Ishikawa (cell line): ENCODE measurements at regions not wholly inside any gene's neighbourhood (a gene's known extent, or its start where the extent isn't known, plus 50 kb on each side); places are given as distances from the start of the nearest gene placed in this dataset.

ENCODE experiments used
- CEBPB ChIP-seq: IDR thresholded peaks from 2 replicates; pipeline ENCODE4 v1.6.1; 2012
- CREB1 ChIP-seq: IDR thresholded peaks from 2 replicates; pipeline ENCODE4 v1.6.1; 2012; ENCODE audit warnings: low read depth
- EGR1 ChIP-seq: IDR thresholded peaks from 2 replicates; pipeline ENCODE4 v1.6.1; 2012
- EP300 ChIP-seq: IDR thresholded peaks from 2 replicates; pipeline ENCODE4 v1.6.1; 2012; ENCODE audit warnings: borderline replicate concordance
- FOXM1 ChIP-seq: IDR thresholded peaks from 2 replicates; pipeline ENCODE4 v1.6.1; 2012; ENCODE audit warnings: low read depth, borderline replicate concordance
- MAX ChIP-seq: IDR thresholded peaks from 2 replicates; pipeline ENCODE4 v1.6.1; 2012
- NFIC ChIP-seq: IDR thresholded peaks from 2 replicates; pipeline ENCODE4 v1.6.1; 2012
- RAD21 ChIP-seq: IDR thresholded peaks from 2 replicates; pipeline ENCODE4 v1.6.1; 2012; ENCODE audit warnings: low read depth
- REST ChIP-seq: IDR thresholded peaks from 2 replicates; pipeline ENCODE4 v1.6.1; 2012; ENCODE audit warnings: low read depth, mild to moderate bottlenecking
- TAF1 ChIP-seq: IDR thresholded peaks from 2 replicates; pipeline ENCODE4 v1.6.1; 2012; ENCODE audit warnings: low read depth, mild to moderate bottlenecking
- TCF12 ChIP-seq: IDR thresholded peaks from 2 replicates; pipeline ENCODE4 v1.6.1; 2012; ENCODE audit warnings: low read depth
- TEAD4 ChIP-seq: IDR thresholded peaks from 2 replicates; pipeline ENCODE4 v1.6.1; 2012
- YY1 ChIP-seq: IDR thresholded peaks from 2 replicates; pipeline ENCODE4 v1.6.1; 2012; ENCODE audit warnings: low read depth
- ZBTB7A ChIP-seq: IDR thresholded peaks from 2 replicates; pipeline ENCODE4 v1.6.1; 2012; ENCODE audit warnings: low read depth
- TF ChIP-seq, protein P1 (sequence below): IDR thresholded peaks from 2 replicates; pipeline ENCODE4 v1.6.1; 2012

DNA sequence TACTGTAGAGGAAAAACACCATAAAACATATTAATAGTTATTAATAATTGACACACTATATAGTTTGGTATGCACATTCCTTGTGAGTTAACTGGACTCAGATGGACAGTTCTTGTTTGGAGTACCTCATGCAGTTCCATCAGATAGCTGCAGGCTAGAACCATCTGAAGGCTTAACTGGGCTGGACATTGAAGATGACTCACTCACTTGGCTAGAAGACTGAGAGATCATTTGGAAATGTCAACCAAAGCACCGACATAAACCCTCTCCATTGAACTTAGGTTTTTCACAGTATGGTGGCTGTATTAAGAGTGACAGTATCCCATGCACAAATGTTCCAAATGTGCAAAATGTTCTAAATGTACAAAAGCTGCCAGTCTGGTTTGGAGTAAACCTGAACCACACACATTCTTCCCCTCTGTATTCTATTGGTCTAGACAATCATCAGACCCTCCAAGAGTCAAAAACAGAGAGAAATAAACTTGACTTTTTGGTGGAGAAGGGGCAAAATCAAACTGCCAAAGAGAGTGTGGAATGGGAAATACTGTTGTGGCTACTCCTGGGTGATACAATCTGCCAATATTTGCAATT lies 708.4 kb downstream of the KCNT2 start:
- no peak for TF ChIP-seq NFIC
- TF ChIP-seq RAD21: no peak
- no peak for TF ChIP-seq EP300
- TF ChIP-seq, protein P1, sequence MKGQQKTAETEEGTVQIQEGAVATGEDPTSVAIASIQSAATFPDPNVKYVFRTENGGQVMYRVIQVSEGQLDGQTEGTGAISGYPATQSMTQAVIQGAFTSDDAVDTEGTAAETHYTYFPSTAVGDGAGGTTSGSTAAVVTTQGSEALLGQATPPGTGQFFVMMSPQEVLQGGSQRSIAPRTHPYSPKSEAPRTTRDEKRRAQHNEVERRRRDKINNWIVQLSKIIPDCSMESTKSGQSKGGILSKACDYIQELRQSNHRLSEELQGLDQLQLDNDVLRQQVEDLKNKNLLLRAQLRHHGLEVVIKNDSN: no peak
- no peak for TF ChIP-seq MAX
- TF ChIP-seq TAF1: no peak
- TF ChIP-seq CREB1: no peak
- TF ChIP-seq ZBTB7A: no peak
- no peak for TF ChIP-seq TCF12
- TF ChIP-seq FOXM1: no peak
- no peak for TF ChIP-seq REST
- no peak for TF ChIP-seq CEBPB

DNA sequence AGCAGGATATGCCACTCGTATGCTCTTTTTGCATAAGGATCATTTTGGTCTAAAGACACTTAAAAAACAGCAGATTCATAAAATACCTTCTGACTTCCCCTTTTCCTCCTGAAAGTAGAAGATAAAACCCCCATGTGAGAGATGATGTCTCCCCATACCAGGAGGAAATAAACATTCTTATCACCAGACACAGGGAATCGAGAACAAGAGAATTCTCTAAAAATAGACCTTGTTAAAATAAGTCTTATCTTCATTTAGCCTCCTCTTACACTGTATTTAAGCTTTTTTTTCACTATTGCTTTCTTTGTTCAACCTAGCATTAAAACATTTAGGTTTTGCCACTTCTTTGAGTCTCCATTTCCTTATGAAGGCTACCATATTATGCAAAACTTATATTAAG lies 709.3 kb downstream of the KCNT2 start:
- TF ChIP-seq ZBTB7A (no peak), MAX (no peak), YY1 (no peak), EGR1 (no peak), TCF12 (no peak), CREB1 (no peak), RAD21 (no peak), TAF1 (no peak), TEAD4 (no peak), CEBPB (no peak), FOXM1 (no peak), REST (no peak), NFIC (no peak), EP300 (no peak)
- TF ChIP-seq, protein P1: no peak

DNA sequence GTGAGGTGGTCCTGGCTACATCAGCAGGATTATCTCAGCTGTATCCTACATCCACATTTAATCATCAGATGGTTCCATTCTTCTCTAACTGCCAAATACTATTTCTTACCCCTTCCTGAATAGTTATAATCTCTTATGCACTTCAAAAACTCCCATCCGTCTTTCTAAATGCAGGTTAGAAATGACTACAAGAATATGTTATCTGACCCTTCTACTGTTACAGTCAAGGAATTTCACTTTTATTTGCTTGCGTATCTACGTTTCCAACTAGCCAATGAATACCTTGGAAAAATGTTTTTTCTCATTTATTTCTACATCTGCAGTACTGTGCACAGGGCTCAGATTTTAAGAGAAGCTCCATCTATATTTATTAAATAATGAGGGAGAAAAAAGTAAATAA lies 709.9 kb downstream of the KCNT2 start:
- TF ChIP-seq MAX (no peak), FOXM1 (no peak), CREB1 (no peak), YY1 (no peak), NFIC (no peak), ZBTB7A (no peak), EP300 (no peak), TAF1 (no peak), RAD21 (no peak), CEBPB (no peak), TEAD4 (no peak)
- TF ChIP-seq, protein P1: no peak

DNA sequence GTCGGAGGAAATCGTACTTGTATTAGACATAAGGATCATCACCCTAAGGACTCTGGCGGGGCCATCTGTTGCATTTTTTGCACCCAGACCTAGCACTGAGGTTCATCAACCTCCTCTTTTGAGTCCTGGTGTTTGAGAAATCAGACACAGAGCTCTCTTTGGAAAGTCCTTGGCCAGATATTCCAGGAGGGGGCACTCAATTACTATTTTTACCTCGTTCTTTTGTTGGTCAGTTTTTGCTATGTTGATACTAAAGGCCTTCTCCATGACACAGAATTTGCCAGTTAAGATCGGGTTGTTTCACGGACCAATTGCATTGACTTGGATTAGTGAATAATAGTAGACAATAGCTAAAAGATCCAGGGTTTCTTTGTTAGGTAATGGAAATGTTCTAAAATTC lies 711.2 kb downstream of the KCNT2 start:
- TF ChIP-seq EP300 (no peak), RAD21 (peak; percentile 38; the same call in 1 of the 2 replicates)

DNA sequence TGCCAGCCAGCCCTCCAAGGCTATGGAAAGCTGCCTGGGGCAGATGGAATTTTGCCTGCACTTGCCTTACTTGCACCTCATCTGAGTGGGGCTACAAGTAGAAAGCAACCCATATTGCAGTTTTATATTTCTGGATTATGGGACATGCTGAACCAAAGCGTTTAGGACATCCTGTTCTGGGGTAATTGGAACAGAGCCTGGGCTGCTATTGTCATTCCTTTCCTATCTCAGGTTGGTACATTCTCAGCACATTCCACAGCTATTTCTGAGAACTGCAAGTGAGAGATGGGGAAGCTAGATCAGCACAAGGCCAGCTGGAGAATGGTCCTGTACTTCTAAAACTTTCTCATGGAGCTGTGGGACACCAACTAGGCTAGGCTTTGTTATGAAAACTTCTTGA lies 713.8 kb downstream of the KCNT2 start:
- TF ChIP-seq YY1: no peak
- no peak for TF ChIP-seq EGR1
- TF ChIP-seq FOXM1: no peak

- TF ChIP-seq TEAD4: no peak
- no peak for TF ChIP-seq MAX
- TF ChIP-seq NFIC: no peak
- TF ChIP-seq CEBPB: no peak
- no peak for TF ChIP-seq RAD21
- no peak for TF ChIP-seq ZBTB7A
- TF ChIP-seq TAF1: no peak
- TF ChIP-seq, protein P1: no peak
- TF ChIP-seq TCF12: no peak
- TF ChIP-seq CREB1: no peak
- no peak for TF ChIP-seq REST
- TF ChIP-seq EP300: no peak
- no peak for TF ChIP-seq EGR1
Observed at GRCh38 chr1:195886000-195886399, 722.2 kb downstream of the KCNT2 start.
